Esophagus squamous epithelium (tissue), 4 donors: ENCODE measurements at regions not wholly inside any gene's neighbourhood (a gene's known extent, or its start where the extent isn't known, plus 50 kb on each side); places are given as distances from the start of the nearest gene placed in this dataset.

ENCODE experiments used
- POLR2A ChIP-seq, 4 donors: fragments of 450-650 bp; IDR thresholded peaks; one replicate each; pipeline ENCODE4 v1.6.1; 2017; ENCODE audit warnings: antibody characterized with exemption in 4 of 4, mild to moderate bottlenecking in 4 of 4, moderate library complexity in 3 of 4
- TF ChIP-seq, protein P1 (sequence below), 6 experiments: fragments of 450-650 bp in 4 of 6; fragments of 200-600 bp in 2 of 6; sonication (generic) in 2 of 6; IDR thresholded peaks; one replicate each; pipeline ENCODE4 v1.5.1; 2016 to 2019; ENCODE audit warnings: antibody characterized with exemption in 6 of 6, mild to moderate bottlenecking in 4 of 6, moderate library complexity in 4 of 6

DNA sequence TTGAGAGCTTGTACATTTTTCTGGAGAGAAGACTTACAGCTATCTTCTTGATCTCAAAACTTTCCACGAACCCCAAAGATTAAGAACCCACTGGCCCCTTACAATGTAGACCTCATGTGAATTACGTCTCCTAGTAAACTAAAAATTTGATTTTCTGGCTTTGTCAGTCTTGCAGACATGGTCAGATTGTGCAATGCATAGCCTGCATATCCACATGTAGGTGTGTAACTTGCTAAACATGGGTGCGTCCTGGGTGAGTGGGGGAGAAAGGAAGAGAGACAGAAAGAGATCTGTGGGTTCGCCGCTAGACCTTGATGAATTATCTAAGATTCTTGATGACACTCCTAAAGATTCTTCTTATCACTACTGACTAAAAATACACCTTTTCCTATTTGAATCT lies 561.2 kb upstream of the MDFIC2 start:
- TF ChIP-seq, protein P1, sequence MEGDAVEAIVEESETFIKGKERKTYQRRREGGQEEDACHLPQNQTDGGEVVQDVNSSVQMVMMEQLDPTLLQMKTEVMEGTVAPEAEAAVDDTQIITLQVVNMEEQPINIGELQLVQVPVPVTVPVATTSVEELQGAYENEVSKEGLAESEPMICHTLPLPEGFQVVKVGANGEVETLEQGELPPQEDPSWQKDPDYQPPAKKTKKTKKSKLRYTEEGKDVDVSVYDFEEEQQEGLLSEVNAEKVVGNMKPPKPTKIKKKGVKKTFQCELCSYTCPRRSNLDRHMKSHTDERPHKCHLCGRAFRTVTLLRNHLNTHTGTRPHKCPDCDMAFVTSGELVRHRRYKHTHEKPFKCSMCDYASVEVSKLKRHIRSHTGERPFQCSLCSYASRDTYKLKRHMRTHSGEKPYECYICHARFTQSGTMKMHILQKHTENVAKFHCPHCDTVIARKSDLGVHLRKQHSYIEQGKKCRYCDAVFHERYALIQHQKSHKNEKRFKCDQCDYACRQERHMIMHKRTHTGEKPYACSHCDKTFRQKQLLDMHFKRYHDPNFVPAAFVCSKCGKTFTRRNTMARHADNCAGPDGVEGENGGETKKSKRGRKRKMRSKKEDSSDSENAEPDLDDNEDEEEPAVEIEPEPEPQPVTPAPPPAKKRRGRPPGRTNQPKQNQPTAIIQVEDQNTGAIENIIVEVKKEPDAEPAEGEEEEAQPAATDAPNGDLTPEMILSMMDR (IDR thresholded peaks at IDR 0.05): no peak
- no peak for TF ChIP-seq POLR2A (IDR thresholded peaks at IDR 0.05)
